ENCODE measurements at regions not wholly inside any gene's neighbourhood (a gene's known extent, or its start where the extent isn't known, plus 50 kb on each side); places are given as distances from the start of the nearest gene placed in this dataset.

DNA sequence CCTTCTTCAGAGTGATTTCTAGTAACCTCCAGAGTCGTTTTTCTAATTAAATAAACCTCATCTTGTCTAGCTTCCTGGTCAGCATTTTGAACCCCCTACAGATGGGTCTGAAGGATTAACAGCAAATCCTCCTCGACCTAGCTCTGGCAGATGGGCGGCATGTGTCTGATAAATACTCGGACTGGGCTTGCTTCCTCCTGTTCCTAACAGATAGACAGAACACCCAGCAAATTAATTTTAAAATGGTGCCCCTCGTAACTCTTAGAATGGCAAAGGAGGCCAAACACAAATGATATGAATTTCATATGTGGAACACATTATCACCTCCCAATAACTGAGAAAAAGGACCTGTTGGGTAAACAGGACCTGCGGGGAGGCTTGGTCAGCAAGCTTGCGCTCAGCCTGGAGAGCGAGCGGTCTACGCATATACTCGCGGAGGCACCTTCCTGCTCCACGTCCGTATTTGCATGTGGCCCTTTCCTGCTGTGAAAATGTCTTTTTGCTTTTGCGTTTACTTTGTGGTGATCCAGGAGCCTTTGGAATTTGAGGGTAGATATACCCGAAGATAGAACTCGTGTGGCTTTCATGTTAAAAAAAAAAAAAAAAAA, 79.6 kb downstream of the OTX2 start:
- Histone ChIP-seq H3K4me1 (ENCODE audit: control insufficient read depth, extremely low read depth, insufficient read depth, low read length) (no peaks in the 10 kb centered on the region), H3K4me3 (replicated peaks in 1 of 3; ENCODE audit: insufficient read depth in 1 of 3, low read depth in 1 of 3, low read length in 3 of 3) (no peak overlapping the region), H3K27me3 (ENCODE audit: control insufficient read depth in 2 of 2, insufficient read depth in 2 of 2, low read length in 2 of 2) (peaks cover 11 to 15% of the 10 kb centered on the region in 2 experiments), H3K79me2 (ENCODE audit: control insufficient read depth, insufficient read depth, low read length) (no peaks in the 10 kb centered on the region), H3K9me3 (replicated peaks; ENCODE audit: control insufficient read depth, insufficient read depth, low read length) (no peaks in the 10 kb centered on the region), H3K36me3 (ENCODE audit: control insufficient read depth in 2 of 2, extremely low read depth in 1 of 2, insufficient read depth in 2 of 2, low read length in 2 of 2) (no peaks in the 10 kb centered on the region), H3K9me1 (replicated peaks; ENCODE audit: control insufficient read depth, extremely low read depth, insufficient read depth, low read length) (no peaks in the 10 kb centered on the region), H4K20me1 (replicated peaks; ENCODE audit: control insufficient read depth, extremely low read depth, insufficient read depth, low read length) (no peaks in the 10 kb centered on the region), H3K27ac (ENCODE audit: insufficient read depth, low read depth, low read length) (no peak overlapping the region), H3K4me2 (ENCODE audit: insufficient read depth, low read length) (no peak overlapping the region), H3K9ac (replicated peaks; ENCODE audit: extremely low read depth, insufficient read depth, low read length) (no peak overlapping the region), H2AFZ (ENCODE audit: low read depth, low read length) (no peak overlapping the region)
- POLR2A ChIA-PET, result no interaction called here
- CTCF ChIA-PET, result interaction anchor here (1.1 kb wide), 1 partner anchor 8 kb away, joined by 3 read pairs; no protein-coding TSS in a partner anchor
- no peak for DNase-seq (ENCODE audit: low read depth, low spot score)
- intact Hi-C loops (cut with micrococcal nuclease), result no loop called here
- no TSS peak for BruUV-seq (replicated peaks)
- dilution Hi-C loops (cut with MboI; ENCODE audit: extremely low pct_ligation_motif_present, low sequenced_read_pairs), result no loop called here
- TF ChIP-seq POLR2AphosphoS5 (IDR thresholded peaks at IDR 0.05; ENCODE audit: insufficient read depth, low read depth, low read length) (no peak), FOS (IDR thresholded peaks at IDR 0.05; ENCODE audit: borderline replicate concordance, insufficient read depth, low read length) (no peak), POLR2A (IDR thresholded peaks at IDR 0.05; ENCODE audit: low read depth, low read length) (no peak)
- no peak for FAIRE-seq

DNA sequence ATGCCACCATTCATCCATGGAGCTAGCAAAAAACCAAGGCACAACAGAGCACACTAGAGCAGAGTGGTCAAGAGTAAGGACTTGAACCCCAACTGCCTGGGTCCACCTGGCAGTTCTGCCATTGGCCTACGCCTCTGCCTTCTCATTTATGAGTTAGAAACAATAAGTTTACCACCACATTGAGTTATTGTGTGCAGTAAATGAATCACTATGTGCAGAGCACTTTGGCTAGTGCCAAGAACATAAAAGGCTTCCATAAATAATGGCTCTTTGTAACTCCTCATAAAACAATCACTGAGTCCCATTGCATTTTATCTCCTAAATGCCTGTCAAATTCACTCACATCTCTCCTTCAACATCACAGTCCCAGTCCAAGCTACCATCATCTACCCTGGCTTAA, 86.3 kb downstream of the OTX2 start:
- H3K4me1 ChIP-seq (ENCODE audit: control insufficient read depth, extremely low read depth, insufficient read depth, low read length), result no peaks in the 10 kb centered on the region
- no peak overlapping the region for H3K9ac ChIP-seq (replicated peaks; ENCODE audit: extremely low read depth, insufficient read depth, low read length)
- FAIRE-seq (no peak), DNase-seq (ENCODE audit: low read depth, low spot score) (no peak)
- no peak overlapping the region for H2AFZ ChIP-seq (ENCODE audit: low read depth, low read length)
- H3K36me3 ChIP-seq (ENCODE audit: control insufficient read depth in 2 of 2, extremely low read depth in 1 of 2, insufficient read depth in 2 of 2, low read length in 2 of 2), result no peaks in the 10 kb centered on the region
- no peaks in the 10 kb centered on the region for H3K79me2 ChIP-seq (ENCODE audit: control insufficient read depth, insufficient read depth, low read length)
- H3K4me2 ChIP-seq (ENCODE audit: insufficient read depth, low read length), result no peak overlapping the region
- TF ChIP-seq EZH2 (IDR thresholded peaks at IDR 0.05; ENCODE audit: borderline replicate concordance, low read depth, low read length, severe bottlenecking) (no peak), FOS (IDR thresholded peaks at IDR 0.05; ENCODE audit: borderline replicate concordance, insufficient read depth, low read length) (no peak), MYC (IDR thresholded peaks at IDR 0.05; ENCODE audit: low read depth, low read length) (no peak), POLR2AphosphoS5 (IDR thresholded peaks at IDR 0.05; ENCODE audit: insufficient read depth, low read depth, low read length) (no peak), JUN (IDR thresholded peaks at IDR 0.05; ENCODE audit: borderline replicate concordance, insufficient read depth, insufficient read length, low read depth) (no peak), GATA2 (IDR thresholded peaks at IDR 0.05; ENCODE audit: insufficient read depth, insufficient read length, low read depth, low read length) (no peak), POLR2A (IDR thresholded peaks at IDR 0.05; ENCODE audit: low read depth, low read length) (no peak)
- TF ChIP-seq, protein P1, sequence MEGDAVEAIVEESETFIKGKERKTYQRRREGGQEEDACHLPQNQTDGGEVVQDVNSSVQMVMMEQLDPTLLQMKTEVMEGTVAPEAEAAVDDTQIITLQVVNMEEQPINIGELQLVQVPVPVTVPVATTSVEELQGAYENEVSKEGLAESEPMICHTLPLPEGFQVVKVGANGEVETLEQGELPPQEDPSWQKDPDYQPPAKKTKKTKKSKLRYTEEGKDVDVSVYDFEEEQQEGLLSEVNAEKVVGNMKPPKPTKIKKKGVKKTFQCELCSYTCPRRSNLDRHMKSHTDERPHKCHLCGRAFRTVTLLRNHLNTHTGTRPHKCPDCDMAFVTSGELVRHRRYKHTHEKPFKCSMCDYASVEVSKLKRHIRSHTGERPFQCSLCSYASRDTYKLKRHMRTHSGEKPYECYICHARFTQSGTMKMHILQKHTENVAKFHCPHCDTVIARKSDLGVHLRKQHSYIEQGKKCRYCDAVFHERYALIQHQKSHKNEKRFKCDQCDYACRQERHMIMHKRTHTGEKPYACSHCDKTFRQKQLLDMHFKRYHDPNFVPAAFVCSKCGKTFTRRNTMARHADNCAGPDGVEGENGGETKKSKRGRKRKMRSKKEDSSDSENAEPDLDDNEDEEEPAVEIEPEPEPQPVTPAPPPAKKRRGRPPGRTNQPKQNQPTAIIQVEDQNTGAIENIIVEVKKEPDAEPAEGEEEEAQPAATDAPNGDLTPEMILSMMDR (IDR thresholded peaks at IDR 0.05; ENCODE audit: extremely low read depth in 1 of 2, insufficient read depth in 1 of 2, low read depth in 1 of 2, low read length in 2 of 2), result no peak
- TF ChIP-seq, protein P2, sequence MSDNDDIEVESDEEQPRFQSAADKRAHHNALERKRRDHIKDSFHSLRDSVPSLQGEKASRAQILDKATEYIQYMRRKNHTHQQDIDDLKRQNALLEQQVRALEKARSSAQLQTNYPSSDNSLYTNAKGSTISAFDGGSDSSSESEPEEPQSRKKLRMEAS (IDR thresholded peaks at IDR 0.05; ENCODE audit: insufficient read depth, insufficient read length), result no peak
- H3K27me3 ChIP-seq (ENCODE audit: control insufficient read depth in 2 of 2, insufficient read depth in 2 of 2, low read length in 2 of 2), result no peaks in the 10 kb centered on the region
- no peak overlapping the region for H3K27ac ChIP-seq (ENCODE audit: insufficient read depth, low read depth, low read length)
- intact Hi-C loops (cut with micrococcal nuclease) (no loop called here), dilution Hi-C loops (cut with MboI; ENCODE audit: extremely low pct_ligation_motif_present, low sequenced_read_pairs) (no loop called here)
- H4K20me1 ChIP-seq (replicated peaks; ENCODE audit: control insufficient read depth, extremely low read depth, insufficient read depth, low read length), result no peaks in the 10 kb centered on the region
- no TSS peak for BruUV-seq (replicated peaks)
- ChIA-PET POLR2A (no interaction called here), CTCF (interaction anchor here (0.7 kb wide), 1 partner anchor 1352 kb away, joined by 3 read pairs; no protein-coding TSS in a partner anchor)
- no peak overlapping the region for H3K4me3 ChIP-seq (replicated peaks in 1 of 3; ENCODE audit: insufficient read depth in 1 of 3, low read depth in 1 of 3, low read length in 3 of 3)
- H3K9me3 ChIP-seq (replicated peaks; ENCODE audit: control insufficient read depth, insufficient read depth, low read length), result no peaks in the 10 kb centered on the region
- H3K9me1 ChIP-seq (replicated peaks; ENCODE audit: control insufficient read depth, extremely low read depth, insufficient read depth, low read length), result no peaks in the 10 kb centered on the region
